SU-DHL-6 (cell line): ENCODE measurements at regions not wholly inside any gene's neighbourhood (a gene's known extent, or its start where the extent isn't known, plus 50 kb on each side); places are given as distances from the start of the nearest gene placed in this dataset.

Source experiments
- EZH2phosphoT487 ChIP-seq: fragments of 200-600 bp; sonication (generic), shearing (Covaris generic); conservative IDR thresholded peaks from 2 replicates; pipeline ENCODE4 v1.6.1; 2018; ENCODE audit warnings: mild to moderate bottlenecking, antibody characterized with exemption, low read length, moderate library complexity, mixed read lengths
- TF ChIP-seq, protein P1 (sequence below): fragments of 200-600 bp; sonication (generic); IDR thresholded peaks from one replicate; pipeline ENCODE4 v1.5.1; 2017; ENCODE audit warnings: antibody characterized with exemption, mild to moderate bottlenecking, low read length, moderate library complexity; ENCODE audit not compliant: insufficient read depth, poor library complexity, severe bottlenecking

DNA sequence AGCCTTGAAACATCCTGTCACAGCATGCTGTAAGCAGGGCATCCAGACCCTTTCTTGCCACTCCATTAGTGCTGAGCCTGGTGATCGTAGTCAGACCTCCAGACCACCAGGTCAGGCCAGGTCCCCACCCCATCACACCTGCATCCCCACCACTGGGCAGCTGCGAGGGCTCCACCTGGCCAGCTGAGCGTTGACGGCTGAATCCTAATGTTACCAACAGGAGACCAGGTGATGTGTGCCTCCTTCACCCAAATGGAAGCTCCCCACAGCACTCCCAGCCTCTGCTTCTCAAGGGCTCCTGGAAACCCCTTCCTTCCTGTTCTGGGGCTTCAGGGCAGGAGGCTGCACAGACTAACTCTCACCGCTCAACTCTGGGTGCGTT lies 189.4 kb downstream of the C16orf95 start:
- TF ChIP-seq, protein P1, sequence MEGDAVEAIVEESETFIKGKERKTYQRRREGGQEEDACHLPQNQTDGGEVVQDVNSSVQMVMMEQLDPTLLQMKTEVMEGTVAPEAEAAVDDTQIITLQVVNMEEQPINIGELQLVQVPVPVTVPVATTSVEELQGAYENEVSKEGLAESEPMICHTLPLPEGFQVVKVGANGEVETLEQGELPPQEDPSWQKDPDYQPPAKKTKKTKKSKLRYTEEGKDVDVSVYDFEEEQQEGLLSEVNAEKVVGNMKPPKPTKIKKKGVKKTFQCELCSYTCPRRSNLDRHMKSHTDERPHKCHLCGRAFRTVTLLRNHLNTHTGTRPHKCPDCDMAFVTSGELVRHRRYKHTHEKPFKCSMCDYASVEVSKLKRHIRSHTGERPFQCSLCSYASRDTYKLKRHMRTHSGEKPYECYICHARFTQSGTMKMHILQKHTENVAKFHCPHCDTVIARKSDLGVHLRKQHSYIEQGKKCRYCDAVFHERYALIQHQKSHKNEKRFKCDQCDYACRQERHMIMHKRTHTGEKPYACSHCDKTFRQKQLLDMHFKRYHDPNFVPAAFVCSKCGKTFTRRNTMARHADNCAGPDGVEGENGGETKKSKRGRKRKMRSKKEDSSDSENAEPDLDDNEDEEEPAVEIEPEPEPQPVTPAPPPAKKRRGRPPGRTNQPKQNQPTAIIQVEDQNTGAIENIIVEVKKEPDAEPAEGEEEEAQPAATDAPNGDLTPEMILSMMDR: no peak
- TF ChIP-seq EZH2phosphoT487: no peak
